Endothelial cell of umbilical vein (primary cell): ENCODE measurements at regions not wholly inside any gene's neighbourhood (a gene's known extent, or its start where the extent isn't known, plus 50 kb on each side); places are given as distances from the start of the nearest gene placed in this dataset.
A peak's percentile ranks its signal among the peaks of the same experiment; 100 is the strongest.

ENCODE experiments used
- BruUV-seq: library from RNA; stranded (reverse); fragments of 400-500 nt; replicated peaks from 2 replicates; lab custom pipeline; 2021; lab: Mats Ljungman, UMichigan
- CTCF ChIA-PET: fragments of 300-600, 350-600 bp; sonication (Branson Sonifier 250); formaldehyde crosslinking; loops from one replicate; lab custom pipeline; 2021; ENCODE audit warnings: antibody characterized with exemption, inconsistent platforms; lab: Charles Lee
- POLR2A ChIA-PET: fragments of 300-600, 350-600 bp; sonication (Branson Sonifier 250); formaldehyde crosslinking; loops from one replicate; lab custom pipeline; 2021; ENCODE audit warnings: antibody characterized with exemption, inconsistent platforms; lab: Charles Lee
- DNase-seq: peaks from one replicate; pipeline ENCODE4 v3.0.0-alpha.2; 2011; ENCODE audit warnings: low read depth, low spot score
- FAIRE-seq: peaks from 2 replicates; lab custom pipeline; 2011; peaks lifted over from hg19 to GRCh38; lab: Jason Lieb, UNC
- H2AFZ ChIP-seq: 2 replicates; pipeline ENCODE4 v1.6.0; 2012; ENCODE audit warnings: low read depth, low read length, control low read depth, inconsistent platforms
- H3K27ac ChIP-seq: 2 replicates; pipeline ENCODE4 v1.5.1; 2011; ENCODE audit warnings: low read depth, mild to moderate bottlenecking, control low read depth, low read length, moderate library complexity; ENCODE audit not compliant: insufficient read depth
- H3K27me3 ChIP-seq, 2 experiments: 2 replicates each; pipeline versions ENCODE4 v1.6.0 to v1.6.1; 2011; ENCODE audit warnings: low read length in 2 of 2, mixed read lengths in 1 of 2; ENCODE audit not compliant: control insufficient read depth in 2 of 2, insufficient read depth in 2 of 2
- H3K36me3 ChIP-seq, 2 experiments: 2 replicates in 1 of 2; 3 replicates in 1 of 2; pipeline ENCODE4 v1.5.1; 2011; ENCODE audit warnings: low read length in 2 of 2, mild to moderate bottlenecking in 1 of 2, moderate library complexity in 1 of 2; ENCODE audit not compliant: control insufficient read depth in 2 of 2, insufficient read depth in 2 of 2; ENCODE audit errors: extremely low read depth in 1 of 2
- H3K4me1 ChIP-seq: 3 replicates; pipeline ENCODE4 v1.5.1; 2011; ENCODE audit warnings: mild to moderate bottlenecking, low read length; ENCODE audit not compliant: control insufficient read depth, insufficient read depth; ENCODE audit errors: extremely low read depth
- H3K4me2 ChIP-seq: 2 replicates; pipeline ENCODE4 v1.6.1; 2011; ENCODE audit warnings: low read length, control low read depth, mixed read lengths; ENCODE audit not compliant: insufficient read depth
- H3K4me3 ChIP-seq, 3 experiments: fragments of 200-600 bp in 1 of 3; sonication (generic), shearing (Covaris generic) in 1 of 3; replicated peaks in 1 of 3; 2 replicates each; pipeline ENCODE4 v1.5.1; 2011 to 2016; ENCODE audit warnings: control low read depth in 3 of 3, low read length in 3 of 3, mild to moderate bottlenecking in 2 of 3, inconsistent platforms in 1 of 3, low read depth in 1 of 3, moderate library complexity in 1 of 3; ENCODE audit not compliant: insufficient read depth in 1 of 3
- H3K79me2 ChIP-seq: 2 replicates; pipeline ENCODE4 v1.6.0; 2012; ENCODE audit warnings: low read length, inconsistent platforms; ENCODE audit not compliant: control insufficient read depth, insufficient read depth
- H3K9ac ChIP-seq: replicated peaks from 2 replicates; pipeline ENCODE3; 2011; ENCODE audit warnings: low read length, control low read depth; ENCODE audit not compliant: insufficient read depth; ENCODE audit errors: extremely low read depth
- H3K9me1 ChIP-seq: replicated peaks from 3 replicates; pipeline ENCODE4 v1.6.0; 2011; ENCODE audit warnings: mild to moderate bottlenecking, low read length; ENCODE audit not compliant: control insufficient read depth, insufficient read depth; ENCODE audit errors: extremely low read depth
- H3K9me3 ChIP-seq: replicated peaks from 2 replicates; pipeline ENCODE4 v1.5.1; 2012; ENCODE audit warnings: low read length, inconsistent platforms; ENCODE audit not compliant: control insufficient read depth, insufficient read depth
- H4K20me1 ChIP-seq: replicated peaks from 2 replicates; pipeline ENCODE3; 2011; ENCODE audit warnings: mild to moderate bottlenecking, low read length; ENCODE audit not compliant: control insufficient read depth, insufficient read depth; ENCODE audit errors: extremely low read depth
- CTCF ChIP-seq, 2 donors: IDR thresholded peaks; 1 replicate in 1 of 2; 2 replicates in 1 of 2; pipeline ENCODE4 v1.5.1; 2011; ENCODE audit warnings: low read length in 2 of 2, mild to moderate bottlenecking in 2 of 2, moderate library complexity in 2 of 2, control low read depth in 1 of 2, inconsistent platforms in 1 of 2, low read depth in 1 of 2; ENCODE audit not compliant: insufficient read depth in 1 of 2; ENCODE audit errors: extremely low read depth in 1 of 2
- EZH2 ChIP-seq: IDR thresholded peaks from 2 replicates; pipeline ENCODE4 v1.6.1; 2012; ENCODE audit warnings: borderline replicate concordance, low read depth, mild to moderate bottlenecking, moderate library complexity, low read length, inconsistent platforms; ENCODE audit not compliant: severe bottlenecking
- FOS ChIP-seq: IDR thresholded peaks from 2 replicates; pipeline ENCODE4 v1.6.1; 2011; ENCODE audit warnings: mild to moderate bottlenecking, low read length, moderate library complexity, borderline replicate concordance; ENCODE audit not compliant: insufficient read depth
- GATA2 ChIP-seq: IDR thresholded peaks from 2 replicates; pipeline ENCODE4 v1.7.0; 2011; ENCODE audit warnings: low read depth, mild to moderate bottlenecking, moderate library complexity, mixed read lengths, low read length; ENCODE audit not compliant: insufficient read length, insufficient read depth
- JUN ChIP-seq: IDR thresholded peaks from 2 replicates; pipeline ENCODE4 v1.6.1; 2011; ENCODE audit warnings: borderline replicate concordance, low read depth; ENCODE audit not compliant: insufficient read length, insufficient read depth
- MAX ChIP-seq: IDR thresholded peaks from 2 replicates; pipeline ENCODE4 v1.6.1; 2011; ENCODE audit not compliant: insufficient read depth, insufficient read length
- MYC ChIP-seq: IDR thresholded peaks from one replicate; pipeline ENCODE4 v1.6.1; 2011; ENCODE audit warnings: mild to moderate bottlenecking, low read depth, low read length
- POLR2A ChIP-seq: IDR thresholded peaks from 2 replicates; pipeline ENCODE4 v1.6.1; 2012; ENCODE audit warnings: low read depth, mild to moderate bottlenecking, control low read depth, low read length
- POLR2AphosphoS5 ChIP-seq: IDR thresholded peaks from 2 replicates; pipeline ENCODE4 v1.6.1; 2012; ENCODE audit warnings: low read depth, mild to moderate bottlenecking, control low read depth, low read length, moderate library complexity; ENCODE audit not compliant: insufficient read depth
- dilution Hi-C: fragments of 300-500 bp; cut with MboI; formaldehyde crosslinking; loops from one replicate; pipeline ENCODE4 v1.15.0; 2019; ENCODE audit warnings: low sequenced_read_pairs; ENCODE audit not compliant: extremely low pct_ligation_motif_present
- intact Hi-C: fragments of 100-400 bp; cut with micrococcal nuclease; formaldehyde crosslinking; loops from one replicate; pipeline ENCODE4 v1.10.0; 2022

- H3K36me3 ChIP-seq: no peaks in the 10 kb centered on the region
- no peak overlapping the region for H3K27ac ChIP-seq
- CTCF ChIA-PET: interaction anchor here (0.5 to 1.9 kb wide), 3 partner anchors 26 to 819 kb away, joined by 3 to 4 read pairs (median 3); no protein-coding TSS in a partner anchor
- no peak for TF ChIP-seq JUN
- no peak overlapping the region for H3K9ac ChIP-seq
- BruUV-seq: no TSS peak
- H3K79me2 ChIP-seq: no peaks in the 10 kb centered on the region
- H3K4me3 ChIP-seq: no peak overlapping the region
- no peaks in the 10 kb centered on the region for H3K9me3 ChIP-seq
- H2AFZ ChIP-seq: peak overlapping the region; percentile 30
- dilution Hi-C loops: no loop called here
- peak; percentile 47 for DNase-seq
- peaks cover 17% of the 10 kb centered on the region for H3K4me1 ChIP-seq
- H3K27me3 ChIP-seq: no peaks in the 10 kb centered on the region
- H3K9me1 ChIP-seq: no peaks in the 10 kb centered on the region
- peak overlapping the region; percentile 27 for H3K4me2 ChIP-seq
- FAIRE-seq: peak; percentile 69
- no peaks in the 10 kb centered on the region for H4K20me1 ChIP-seq
- POLR2A ChIA-PET: no interaction called here
- intact Hi-C loops: no loop called here
Observed at GRCh38 chr1:229032375-229032774, 238.5 kb upstream of the RAB4A start.

- no peaks in the 10 kb centered on the region for H4K20me1 ChIP-seq
- no peak for TF ChIP-seq POLR2A
- no peak for TF ChIP-seq MYC
- TF ChIP-seq CTCF (IDR thresholded peaks at IDR 0.05; ENCODE audit: extremely low read depth in 1 of 2, insufficient read depth in 1 of 2, low read depth in 1 of 2, low read length in 2 of 2): no peak
- TF ChIP-seq GATA2: no peak
- TF ChIP-seq MAX: no peak
- no peak for TF ChIP-seq FOS
- no peak for TF ChIP-seq EZH2
- no peak for TF ChIP-seq JUN
- no peak for TF ChIP-seq POLR2AphosphoS5
- no peak overlapping the region for H3K9ac ChIP-seq
- no TSS peak for BruUV-seq
- H3K4me2 ChIP-seq: no peak overlapping the region
- H3K4me3 ChIP-seq: no peak overlapping the region
- FAIRE-seq: no peak
- no peaks in the 10 kb centered on the region for H3K79me2 ChIP-seq
- POLR2A ChIA-PET: no interaction called here
- H3K9me1 ChIP-seq: no peaks in the 10 kb centered on the region
- CTCF ChIA-PET: interaction anchor here (1.9 kb wide), 1 partner anchor 25 kb away, joined by 4 read pairs; no protein-coding TSS in a partner anchor
- no peaks in the 10 kb centered on the region for H3K9me3 ChIP-seq
- peaks cover 11% of the 10 kb centered on the region for H3K4me1 ChIP-seq
- intact Hi-C loops (no loop called here), dilution Hi-C loops (no loop called here)
- H3K27ac ChIP-seq: no peak overlapping the region
- H3K36me3 ChIP-seq: no peaks in the 10 kb centered on the region
- H3K27me3 ChIP-seq: peaks cover 0 to 3% of the 10 kb centered on the region in 2 experiments
- no peak for DNase-seq
- H2AFZ ChIP-seq: no peak overlapping the region
Observed at GRCh38 chr1:229033480-229033879, 237.4 kb upstream of the RAB4A start.
